ENCODE measurements at regions not wholly inside any gene's neighbourhood (a gene's known extent, or its start where the extent isn't known, plus 50 kb on each side); places are given as distances from the start of the nearest gene placed in this dataset.

DNA sequence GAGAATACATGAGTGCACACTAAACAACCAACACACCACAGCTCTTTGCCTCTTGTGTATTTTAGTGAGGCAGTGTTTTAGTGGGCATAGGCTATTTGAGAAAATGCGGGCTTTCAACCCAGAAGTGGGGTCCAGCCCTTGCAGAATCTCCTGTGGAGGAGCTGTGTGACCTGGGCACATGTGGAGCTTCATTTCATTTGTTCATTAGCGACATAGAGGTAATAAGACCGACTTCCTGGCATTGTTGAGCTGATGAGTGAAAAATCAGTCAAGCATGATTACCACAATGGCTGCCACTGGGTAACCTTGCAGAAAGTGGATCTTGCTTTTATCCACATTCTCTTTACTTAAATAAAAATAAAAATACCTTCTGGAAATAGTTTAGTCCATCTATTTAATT lies 923.5 kb downstream of the BCL11B start:
- TF ChIP-seq CTCF (IDR thresholded peaks at IDR 0.05) = no peak
- TF ChIP-seq POLR2A (IDR thresholded peaks at IDR 0.05) = no peak
